ENCODE measurements at regions not wholly inside any gene's neighbourhood (a gene's known extent, or its start where the extent isn't known, plus 50 kb on each side); places are given as distances from the start of the nearest gene placed in this dataset.

GRCh38 chr7:115516341-115516740 is 514.2 kb downstream of the TFEC start:
- Histone ChIP-seq H3K4me3 (replicated peaks; ENCODE audit: insufficient read depth, low read length) (no peak overlapping the region), H3K27me3 (ENCODE audit: insufficient read depth, poor library complexity, severe bottlenecking) (no peaks in the 10 kb centered on the region), H3K27ac (replicated peaks) (no peak overlapping the region)
- no peak for TF ChIP-seq REST (IDR thresholded peaks at IDR 0.05; ENCODE audit: insufficient replicate concordance, low read depth)
- TF ChIP-seq GABPA (IDR thresholded peaks at IDR 0.05; ENCODE audit: low read depth) = no peak
- no peak for TF ChIP-seq SPI1 (IDR thresholded peaks at IDR 0.05; ENCODE audit: borderline replicate concordance, low read depth)
- no peak for TF ChIP-seq CTCF (IDR thresholded peaks at IDR 0.05; ENCODE audit: insufficient read depth, low read length)
- no peak for TF ChIP-seq POLR2AphosphoS5 (IDR thresholded peaks at IDR 0.05; ENCODE audit: low read depth)
- DNase-seq (ENCODE audit: low read depth in 1 of 2, low spot score in 1 of 2) = no peak

GRCh38 chr7:115511330-115511729 is 519.2 kb downstream of the TFEC start:
- DNase-seq (ENCODE audit: low read depth in 1 of 2, low spot score in 1 of 2) = no peak
- no peak for TF ChIP-seq POLR2AphosphoS5 (IDR thresholded peaks at IDR 0.05; ENCODE audit: low read depth)
- TF ChIP-seq REST (IDR thresholded peaks at IDR 0.05; ENCODE audit: insufficient replicate concordance, low read depth) = no peak
- TF ChIP-seq SPI1 (IDR thresholded peaks at IDR 0.05; ENCODE audit: borderline replicate concordance, low read depth) = no peak
- TF ChIP-seq GABPA (IDR thresholded peaks at IDR 0.05; ENCODE audit: low read depth) = no peak
- TF ChIP-seq CTCF (IDR thresholded peaks at IDR 0.05; ENCODE audit: insufficient read depth, low read length) = no peak
- H3K27ac ChIP-seq (replicated peaks) = no peak overlapping the region
- no peak overlapping the region for H3K4me3 ChIP-seq (replicated peaks; ENCODE audit: insufficient read depth, low read length)
- no peaks in the 10 kb centered on the region for H3K27me3 ChIP-seq (ENCODE audit: insufficient read depth, poor library complexity, severe bottlenecking)

- TF ChIP-seq CTCF (IDR thresholded peaks at IDR 0.05; ENCODE audit: insufficient read depth, low read length) (no peak), SPI1 (IDR thresholded peaks at IDR 0.05; ENCODE audit: borderline replicate concordance, low read depth) (no peak), GABPA (IDR thresholded peaks at IDR 0.05; ENCODE audit: low read depth) (no peak), POLR2AphosphoS5 (IDR thresholded peaks at IDR 0.05; ENCODE audit: low read depth) (no peak), REST (IDR thresholded peaks at IDR 0.05; ENCODE audit: insufficient replicate concordance, low read depth) (no peak)
- H3K4me3 ChIP-seq (replicated peaks; ENCODE audit: insufficient read depth, low read length) = no peak overlapping the region
- DNase-seq (ENCODE audit: low read depth in 1 of 2, low spot score in 1 of 2) = no peak
These were observed 525.4 kb downstream of the TFEC start for GRCh38 chr7:115505136-115505535.

More at GRCh38 chr7:115505136-115505535, 525.4 kb downstream of the TFEC start:
- no peak overlapping the region for H3K27ac ChIP-seq (replicated peaks)
- H3K27me3 ChIP-seq (ENCODE audit: insufficient read depth, poor library complexity, severe bottlenecking) = no peaks in the 10 kb centered on the region

All from HL-60 (cell line).